ENCODE measurements at regions not wholly inside any gene's neighbourhood (a gene's known extent, or its start where the extent isn't known, plus 50 kb on each side); places are given as distances from the start of the nearest gene placed in this dataset.

GRCh38 chr10:123516291-123516690 is 149.9 kb upstream of the GPR26 start:
- no peak for DNase-seq
- in situ Hi-C loops (cut with HindIII; ENCODE audit: low pct_ligation_motif_present, low sequenced_read_pairs): no loop called here

GRCh38 chr10:123517426-123517825 is 148.7 kb upstream of the GPR26 start:
- Histone ChIP-seq H3K36me3 (replicated peaks) (no peaks in the 10 kb centered on the region), H3K27me3 (replicated peaks) (no peaks in the 10 kb centered on the region), H3K27ac (no peak overlapping the region), H3K4me3 (ENCODE audit: low read depth, low read length) (no peak overlapping the region)
- no peak for DNase-seq
- TF ChIP-seq CTCF (IDR thresholded peaks at IDR 0.05; ENCODE audit: low read depth, low read length, missing control alignments): no peak
- in situ Hi-C loops (cut with HindIII; ENCODE audit: low pct_ligation_motif_present, low sequenced_read_pairs): no loop called here

More at GRCh38 chr10:123516291-123516690, 149.9 kb upstream of the GPR26 start:
- no peak overlapping the region for H3K4me3 ChIP-seq (ENCODE audit: low read depth, low read length)
- no peaks in the 10 kb centered on the region for H3K27me3 ChIP-seq (replicated peaks)
- H3K27ac ChIP-seq: no peak overlapping the region
- no peaks in the 10 kb centered on the region for H3K36me3 ChIP-seq (replicated peaks)
- no peak for TF ChIP-seq CTCF (IDR thresholded peaks at IDR 0.05; ENCODE audit: low read depth, low read length, missing control alignments)

GRCh38 chr10:123517901-123518300 is 148.3 kb upstream of the GPR26 start:
- in situ Hi-C loops (cut with HindIII; ENCODE audit: low pct_ligation_motif_present, low sequenced_read_pairs): no loop called here
- no peak overlapping the region for H3K4me3 ChIP-seq (ENCODE audit: low read depth, low read length)
- H3K27ac ChIP-seq: no peak overlapping the region
- TF ChIP-seq CTCF (IDR thresholded peaks at IDR 0.05; ENCODE audit: low read depth, low read length, missing control alignments): no peak
- no peak for DNase-seq
- no peaks in the 10 kb centered on the region for H3K36me3 ChIP-seq (replicated peaks)
- no peaks in the 10 kb centered on the region for H3K27me3 ChIP-seq (replicated peaks)

GRCh38 chr10:123518765-123519164 is 147.4 kb upstream of the GPR26 start:
- no peak for DNase-seq
- Histone ChIP-seq H3K4me3 (ENCODE audit: low read depth, low read length) (no peak overlapping the region), H3K36me3 (replicated peaks) (no peaks in the 10 kb centered on the region), H3K27ac (no peak overlapping the region), H3K27me3 (replicated peaks) (no peaks in the 10 kb centered on the region)
- TF ChIP-seq CTCF (IDR thresholded peaks at IDR 0.05; ENCODE audit: low read depth, low read length, missing control alignments): no peak
- in situ Hi-C loops (cut with HindIII; ENCODE audit: low pct_ligation_motif_present, low sequenced_read_pairs): no loop called here

- TF ChIP-seq CTCF (IDR thresholded peaks at IDR 0.05; ENCODE audit: low read depth, low read length, missing control alignments): no peak
- no peaks in the 10 kb centered on the region for H3K27me3 ChIP-seq (replicated peaks)
- no peak overlapping the region for H3K27ac ChIP-seq
- no peaks in the 10 kb centered on the region for H3K36me3 ChIP-seq (replicated peaks)
- H3K4me3 ChIP-seq (ENCODE audit: low read depth, low read length): no peak overlapping the region
- DNase-seq: no peak
- in situ Hi-C loops (cut with HindIII; ENCODE audit: low pct_ligation_motif_present, low sequenced_read_pairs): no loop called here
Observed at GRCh38 chr10:123519861-123520260, 146.3 kb upstream of the GPR26 start.

- no peak for TF ChIP-seq CTCF (IDR thresholded peaks at IDR 0.05; ENCODE audit: low read depth, low read length, missing control alignments)
- Histone ChIP-seq H3K4me3 (ENCODE audit: low read depth, low read length) (no peak overlapping the region), H3K27ac (no peak overlapping the region), H3K36me3 (replicated peaks) (no peaks in the 10 kb centered on the region), H3K27me3 (replicated peaks) (no peaks in the 10 kb centered on the region)
- no peak for DNase-seq
- in situ Hi-C loops (cut with HindIII; ENCODE audit: low pct_ligation_motif_present, low sequenced_read_pairs): no loop called here
Observed at GRCh38 chr10:123521076-123521475, 145.1 kb upstream of the GPR26 start.

Measured in brain microvascular endothelial cell (primary cell).